IPS-18c (cell line): ENCODE measurements at regions not wholly inside any gene's neighbourhood (a gene's known extent, or its start where the extent isn't known, plus 50 kb on each side); places are given as distances from the start of the nearest gene placed in this dataset.

ENCODE experiments used
- H3K4me3 ChIP-seq: 2 replicates; pipeline ENCODE4 v1.7.0; 2013; ENCODE audit warnings: low read depth, mild to moderate bottlenecking, low read length, moderate library complexity; ENCODE audit not compliant: insufficient read depth
- H3K9me3 ChIP-seq: one replicate; pipeline ENCODE4 v1.6.1; 2013; ENCODE audit warnings: mild to moderate bottlenecking, low read length, moderate library complexity; ENCODE audit not compliant: control insufficient read depth, insufficient read depth

DNA sequence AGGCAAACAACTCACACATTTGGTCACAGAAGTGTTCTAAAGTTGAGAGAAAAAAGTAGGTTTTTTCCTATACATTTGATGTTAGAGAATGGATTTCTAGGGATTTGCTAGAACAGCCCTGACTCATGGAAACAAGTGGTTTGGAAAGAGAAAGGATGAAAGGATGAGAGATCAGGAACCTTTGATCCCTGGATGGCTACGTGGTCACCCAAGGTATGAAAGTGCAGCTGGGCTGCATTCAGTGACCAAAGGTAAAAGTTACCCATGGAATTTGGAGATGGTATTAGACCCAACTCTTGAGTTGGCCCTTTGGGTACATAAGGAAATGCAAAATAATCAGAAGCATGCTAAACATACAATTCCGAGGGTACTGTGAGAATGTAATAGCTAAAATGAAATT, 61.3 kb upstream of the SPIN1 start:
- Histone ChIP-seq H3K9me3 (peaks cover 4% of the 10 kb centered on the region), H3K4me3 (no peak overlapping the region)

DNA sequence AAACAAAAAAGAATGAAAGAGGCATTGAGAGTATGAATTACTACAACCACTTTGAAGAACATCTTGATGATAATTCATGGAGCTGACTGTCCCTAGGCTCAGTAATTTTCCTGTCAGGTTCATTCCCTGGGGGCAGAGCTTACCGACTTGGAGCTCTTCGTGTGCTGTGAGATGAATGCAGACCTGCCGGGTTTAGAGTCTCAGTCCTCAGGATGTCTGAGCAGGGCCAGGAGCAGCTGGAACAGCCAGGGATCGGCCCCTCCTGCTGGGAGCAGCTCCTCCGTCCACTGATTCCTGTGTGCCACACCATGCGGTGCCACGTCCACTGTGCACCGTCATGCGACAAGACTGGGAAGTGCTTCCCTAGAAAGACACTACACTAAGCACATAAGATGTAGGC, 62.2 kb upstream of the SPIN1 start:
- H3K4me3 ChIP-seq = no peak overlapping the region
- peaks cover 4% of the 10 kb centered on the region for H3K9me3 ChIP-seq

DNA sequence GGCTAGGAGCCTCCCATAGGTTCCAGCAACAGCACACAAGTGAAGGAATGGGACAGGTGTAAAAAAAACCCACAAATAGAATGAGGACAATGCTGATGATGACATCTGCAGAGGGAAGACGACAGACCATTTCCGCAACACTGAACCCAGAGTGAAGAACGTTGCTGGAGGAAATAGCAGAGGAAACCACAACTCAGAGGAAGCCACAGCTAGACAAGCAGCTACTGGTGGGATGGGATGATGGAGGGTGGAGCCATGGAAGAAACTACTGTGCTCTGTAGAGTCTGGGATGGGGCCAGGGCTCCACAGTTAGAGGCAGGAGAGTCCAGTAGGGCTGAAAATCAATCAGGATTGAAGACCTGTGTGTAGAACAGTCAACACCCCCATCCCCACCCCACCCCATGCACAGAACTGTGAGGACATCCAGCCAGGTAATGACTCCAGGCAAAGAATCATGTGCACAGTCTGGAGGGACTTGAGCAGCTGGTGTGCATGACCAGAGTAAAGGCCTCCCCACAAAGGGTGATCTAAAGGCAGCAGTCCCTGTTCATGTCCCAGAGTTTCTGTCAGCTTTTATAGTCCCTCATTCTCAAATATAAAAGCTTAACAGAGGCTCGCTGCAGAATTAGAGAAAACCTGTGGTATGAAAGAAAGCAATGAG, 65.2 kb upstream of the SPIN1 start:
- peaks cover 4% of the 10 kb centered on the region for H3K9me3 ChIP-seq
- H3K4me3 ChIP-seq = no peak overlapping the region

DNA sequence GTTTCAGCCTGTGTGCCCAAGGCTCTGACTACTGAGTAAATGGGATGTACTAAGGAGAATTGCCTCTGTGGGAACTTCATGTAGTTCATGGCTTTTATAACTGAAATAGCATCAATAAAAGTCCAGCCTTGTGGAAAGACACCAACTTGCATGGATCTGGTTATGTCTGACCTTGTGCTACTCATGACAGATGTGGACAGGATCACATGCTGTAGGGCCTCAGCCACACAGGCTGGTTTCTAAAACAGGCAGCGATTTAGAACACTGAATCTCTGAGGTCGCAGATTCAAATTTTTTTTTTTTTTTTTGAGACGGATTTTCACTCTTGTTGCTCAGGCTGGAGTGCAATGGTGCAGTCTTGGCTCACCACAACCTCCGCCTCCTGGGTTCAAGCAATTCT, 66.5 kb upstream of the SPIN1 start:
- H3K4me3 ChIP-seq = no peak overlapping the region
- H3K9me3 ChIP-seq = peaks cover 4% of the 10 kb centered on the region

DNA sequence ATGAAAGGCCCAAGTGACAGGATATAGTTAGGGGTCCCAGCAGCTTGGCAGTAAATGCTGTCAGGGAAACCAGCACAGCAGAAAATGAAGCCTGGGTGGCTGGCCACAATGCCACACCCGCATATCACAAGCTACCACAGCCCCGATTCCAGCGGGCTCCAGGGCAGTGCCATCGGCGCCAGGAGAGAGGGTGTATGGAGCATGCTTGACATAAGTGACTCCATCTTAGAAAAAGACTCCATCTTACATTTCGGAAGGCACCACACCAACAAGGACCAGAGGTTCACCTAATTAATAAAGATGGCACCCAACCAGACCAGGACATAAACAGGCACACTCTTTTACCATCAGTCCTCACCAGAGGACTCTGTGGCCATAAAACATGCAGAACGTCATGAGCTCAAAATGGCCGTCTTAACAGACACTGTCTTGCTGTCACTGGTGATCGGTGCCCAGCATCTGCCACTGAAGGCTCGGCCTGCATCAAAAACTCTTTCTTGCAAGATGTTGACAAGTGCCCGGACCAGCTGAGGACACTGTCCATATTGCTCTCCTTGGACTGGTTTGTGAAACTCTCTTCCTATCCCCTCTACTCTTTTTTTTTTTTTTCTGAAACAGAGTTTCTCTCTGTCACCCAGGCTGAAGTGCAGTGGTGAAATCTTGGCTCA, 67.4 kb upstream of the SPIN1 start:
- H3K9me3 ChIP-seq = peaks cover 5% of the 10 kb centered on the region

DNA sequence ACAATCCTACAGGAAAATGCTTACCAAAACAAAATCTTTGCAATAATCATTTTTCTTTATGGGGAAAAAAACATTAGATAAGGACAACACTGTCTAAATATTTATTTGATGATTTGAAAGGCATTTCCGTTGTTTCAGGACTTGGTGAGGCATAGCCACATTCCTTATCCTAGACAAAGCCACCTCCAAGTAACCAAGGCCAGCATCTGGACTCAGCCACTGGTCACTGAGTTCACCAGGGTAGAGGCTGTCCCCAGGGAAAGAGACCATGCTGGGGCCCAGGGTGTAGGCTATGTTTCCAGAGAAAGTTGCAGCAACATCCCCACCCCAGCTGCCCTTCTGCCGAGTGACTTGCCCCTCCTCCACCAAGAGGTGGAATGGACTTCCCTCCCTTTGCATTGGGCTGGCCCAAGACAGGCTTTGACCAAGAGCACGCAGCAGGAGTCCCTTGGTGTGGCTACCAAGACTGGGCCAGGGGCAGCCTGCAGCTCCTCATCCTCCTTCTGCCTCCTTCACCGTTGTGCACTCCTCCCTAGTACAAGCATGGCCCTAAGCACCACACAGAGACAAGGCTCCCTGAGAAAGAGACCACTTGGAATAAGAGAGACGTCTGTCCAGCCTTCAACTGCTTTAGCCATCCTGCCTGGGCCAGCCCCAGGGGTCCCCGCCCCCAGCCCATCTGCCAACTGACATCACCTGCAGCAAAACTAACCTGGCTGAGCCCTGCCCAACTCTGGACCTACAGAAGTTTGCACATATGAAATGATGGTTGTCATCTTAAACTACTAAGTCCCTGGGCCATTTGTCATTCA, 68.1 kb upstream of the SPIN1 start:
- Histone ChIP-seq H3K4me3 (no peak overlapping the region), H3K9me3 (peaks cover 6% of the 10 kb centered on the region)

More for the DNA sequence above, 67.4 kb upstream of the SPIN1 start:
- H3K4me3 ChIP-seq = no peak overlapping the region

DNA sequence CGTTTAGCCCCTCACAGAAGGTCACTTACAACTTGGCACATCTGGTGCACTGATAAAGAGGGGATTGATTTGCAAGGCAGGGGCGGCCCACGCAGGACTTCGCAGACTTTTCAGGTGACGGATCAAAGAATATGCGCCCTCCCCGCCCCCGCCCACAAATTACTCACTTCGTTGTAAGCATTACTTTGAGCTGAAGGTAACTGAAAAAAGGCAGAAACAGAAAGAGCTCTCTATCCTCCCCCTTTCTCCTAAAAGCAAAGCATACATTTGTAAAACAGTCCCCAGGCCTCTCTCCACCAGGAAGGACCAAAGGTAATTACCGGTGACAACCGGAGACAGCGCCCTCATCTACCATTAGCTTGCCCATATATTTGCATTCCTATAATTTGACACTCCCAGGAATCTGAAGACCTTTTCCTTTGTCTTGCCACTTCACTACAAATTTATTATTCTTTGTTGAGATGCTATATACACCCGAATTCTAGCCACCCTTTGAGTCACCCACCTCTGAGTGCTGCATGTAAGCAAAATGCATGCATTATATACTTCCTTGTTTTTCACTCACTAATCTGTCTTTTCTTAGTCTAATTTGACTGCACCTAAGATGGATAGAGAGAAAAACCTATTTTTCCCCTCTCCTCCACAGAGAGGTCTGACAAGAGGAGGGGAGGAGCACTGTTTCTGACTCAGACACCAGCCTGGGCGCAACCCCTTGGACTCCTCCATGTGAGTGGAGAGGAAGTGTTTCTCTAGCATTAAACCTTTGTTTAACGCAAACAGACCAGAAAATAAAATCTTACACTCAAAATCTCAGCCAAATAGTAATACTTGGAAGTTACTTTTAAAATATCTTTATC, 74.7 kb upstream of the SPIN1 start:
- peak overlapping the region; percentile 28 for H3K4me3 ChIP-seq
- H3K9me3 ChIP-seq = peaks cover 2% of the 10 kb centered on the region

DNA sequence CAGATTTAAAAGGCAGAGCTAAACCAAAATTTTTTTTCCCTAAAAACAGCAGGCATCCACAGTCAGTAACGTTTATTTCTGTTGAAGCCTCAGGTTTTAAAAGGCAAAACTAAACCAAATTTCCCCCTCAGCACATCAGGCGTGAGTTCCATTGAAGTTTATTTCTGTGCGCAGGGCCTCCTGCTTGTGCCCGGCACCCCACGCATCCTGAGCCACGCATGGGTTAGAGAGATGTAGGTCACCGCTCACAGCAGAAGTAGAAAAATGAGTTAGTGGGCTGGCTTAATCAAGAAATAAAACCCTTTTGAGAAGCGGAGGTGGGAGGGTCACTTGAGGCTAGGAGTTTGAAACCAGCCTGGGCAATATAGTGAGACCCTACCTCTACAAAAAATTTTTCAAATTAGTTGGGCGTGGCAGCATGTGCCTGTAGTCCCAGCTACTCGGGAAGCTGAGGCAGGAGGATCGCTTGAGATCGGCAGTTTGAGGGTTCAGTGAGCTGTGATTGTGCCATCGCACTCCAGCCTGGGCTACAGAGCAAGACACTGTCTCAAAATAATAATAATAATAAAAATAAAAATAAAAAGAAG, 75.6 kb upstream of the SPIN1 start:
- H3K4me3 ChIP-seq = no peak overlapping the region

DNA sequence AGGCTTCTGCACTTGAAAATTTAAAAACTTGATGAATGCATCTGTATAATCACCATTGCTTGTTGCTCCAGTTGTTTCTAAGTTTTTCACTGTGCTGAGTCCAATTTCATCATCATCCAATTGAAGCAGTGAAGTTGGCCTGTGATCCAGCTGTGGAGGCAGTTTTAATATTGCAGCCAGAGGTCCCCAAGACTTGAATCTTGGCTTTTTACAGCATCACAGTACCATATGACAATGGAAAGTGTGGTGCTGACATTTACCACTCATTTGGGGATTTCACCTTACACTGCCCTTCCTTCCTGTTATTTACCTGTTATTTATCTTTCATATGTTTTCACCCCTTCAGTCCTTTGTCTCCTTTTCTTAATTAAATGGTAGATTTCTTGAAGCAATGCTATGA, 76.2 kb upstream of the SPIN1 start:
- Histone ChIP-seq H3K4me3 (no peak overlapping the region), H3K9me3 (peaks cover 4% of the 10 kb centered on the region)

More for the DNA sequence above, 75.6 kb upstream of the SPIN1 start:
- H3K9me3 ChIP-seq = peaks cover 4% of the 10 kb centered on the region

DNA sequence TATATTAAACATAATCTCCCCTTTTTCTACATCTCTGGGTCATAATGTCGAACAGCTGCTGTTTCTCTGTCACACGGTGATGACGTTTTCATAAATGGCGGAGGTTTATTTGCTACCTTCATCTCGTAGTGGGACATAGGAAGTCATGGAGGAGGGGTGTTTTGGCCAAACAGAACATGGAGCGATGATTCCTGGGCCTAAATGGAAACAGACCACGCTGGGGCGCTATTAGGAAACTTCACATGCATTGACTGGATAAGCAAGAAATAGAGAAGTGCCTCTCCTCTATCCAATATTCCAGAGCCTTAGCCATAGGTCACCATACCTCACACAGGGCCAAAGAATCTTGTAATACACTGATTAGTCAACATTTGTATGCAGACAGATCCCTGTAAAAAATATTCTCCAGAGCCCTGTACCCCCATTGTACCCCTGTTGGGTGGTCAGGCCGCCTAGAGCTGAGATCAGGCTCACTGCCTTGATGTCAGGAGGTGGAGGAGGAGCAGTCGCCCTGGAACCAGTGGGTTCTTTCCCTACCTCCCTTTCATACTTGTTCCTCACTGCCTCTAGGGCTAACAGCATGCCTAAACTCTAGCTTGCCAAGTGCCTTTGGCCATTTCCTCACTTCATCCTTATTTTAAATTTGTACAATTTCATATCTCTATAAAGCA, 77.8 kb upstream of the SPIN1 start:
- peaks cover 2% of the 10 kb centered on the region for H3K9me3 ChIP-seq
- H3K4me3 ChIP-seq = no peak overlapping the region

DNA sequence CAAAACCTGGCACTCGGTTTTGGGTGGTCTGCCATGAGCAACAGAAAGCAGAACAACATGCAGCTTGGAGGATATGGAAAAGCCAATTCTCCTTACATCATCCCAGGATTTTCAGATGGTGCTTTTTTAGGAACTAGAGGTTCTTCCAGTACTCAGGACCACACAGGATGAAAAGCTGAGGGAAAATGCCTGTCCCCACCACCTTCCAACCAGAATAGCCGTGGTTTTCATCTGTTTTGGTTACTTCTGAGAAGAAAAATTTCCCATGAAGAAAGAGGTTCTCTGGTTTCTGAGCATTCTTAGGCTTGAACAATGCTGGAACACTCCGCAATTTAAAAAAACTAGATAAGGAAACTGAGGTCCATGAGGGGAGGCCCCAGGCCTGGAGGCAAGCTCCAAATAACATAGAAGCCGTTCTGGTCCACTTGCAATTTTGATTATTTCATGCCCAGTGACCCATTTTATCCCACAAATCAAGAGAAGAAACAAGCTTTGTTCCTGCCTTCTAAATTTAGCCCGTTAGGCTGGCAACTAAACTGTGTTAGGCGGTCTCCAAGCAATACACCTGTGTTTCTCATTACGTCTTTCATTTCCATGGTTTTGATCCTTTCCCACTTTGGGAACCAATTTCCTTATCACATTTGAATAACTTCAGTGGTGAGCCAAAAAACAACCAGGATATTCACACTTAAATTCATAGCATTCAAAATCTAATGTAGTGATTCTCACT, 79.2 kb upstream of the SPIN1 start:
- peaks cover 2% of the 10 kb centered on the region for H3K9me3 ChIP-seq
- no peak overlapping the region for H3K4me3 ChIP-seq

DNA sequence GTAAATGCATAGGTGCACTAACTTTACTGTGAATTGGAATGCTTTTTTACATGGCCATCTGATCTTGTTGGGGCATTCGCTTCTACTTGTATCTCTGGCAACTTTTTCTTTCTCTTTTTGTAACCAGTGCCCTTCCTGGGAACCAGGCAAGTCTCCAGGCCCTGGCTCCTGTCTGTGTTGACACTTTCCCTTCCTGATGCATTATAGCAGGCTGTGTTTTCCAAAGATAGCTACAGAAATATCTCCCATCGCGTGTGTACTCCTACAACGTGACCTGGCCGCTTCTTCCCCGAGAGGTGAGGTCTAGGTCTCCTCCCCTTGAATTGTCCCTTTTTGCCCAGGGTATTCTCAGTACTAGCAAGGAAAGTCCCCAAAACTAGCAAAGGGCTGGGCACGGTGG, 81.1 kb upstream of the SPIN1 start:
- peaks cover 2% of the 10 kb centered on the region for H3K9me3 ChIP-seq
- H3K4me3 ChIP-seq = no peak overlapping the region

DNA sequence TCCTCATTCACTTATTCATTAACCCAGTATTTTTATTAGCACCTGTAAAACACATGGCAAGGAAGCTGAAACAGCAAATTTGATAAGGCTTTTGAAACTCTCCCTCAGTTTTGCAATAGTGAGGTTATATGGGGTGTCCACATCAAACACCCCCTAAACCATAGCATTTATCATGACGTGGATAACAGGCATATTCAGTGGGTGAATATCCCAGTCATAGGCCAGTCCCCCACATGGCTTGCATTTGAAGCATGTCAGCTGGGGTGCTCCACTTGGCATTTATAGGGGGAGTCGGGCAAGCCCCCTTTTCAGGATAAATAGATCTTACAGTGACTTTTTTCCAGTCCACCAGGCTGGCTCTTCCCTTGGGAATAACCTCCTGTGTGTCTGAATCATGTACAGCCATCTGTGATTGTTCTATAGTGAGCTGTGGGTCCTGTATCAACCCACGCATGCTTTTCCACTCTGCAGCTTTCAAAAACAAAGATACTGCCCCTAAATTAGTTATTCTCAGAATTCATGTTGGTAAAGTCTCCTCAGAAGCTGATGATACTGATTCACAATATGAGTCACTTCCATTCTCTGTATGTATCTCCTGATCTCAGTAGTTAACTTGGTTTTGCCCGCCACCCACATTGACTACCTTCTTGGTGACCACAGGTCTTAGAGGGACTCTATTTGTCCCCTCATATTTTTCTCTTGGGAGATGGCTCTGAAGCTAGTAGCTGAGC, 84.4 kb upstream of the SPIN1 start:
- Histone ChIP-seq H3K4me3 (no peak overlapping the region), H3K9me3 (peaks cover 2% of the 10 kb centered on the region)

DNA sequence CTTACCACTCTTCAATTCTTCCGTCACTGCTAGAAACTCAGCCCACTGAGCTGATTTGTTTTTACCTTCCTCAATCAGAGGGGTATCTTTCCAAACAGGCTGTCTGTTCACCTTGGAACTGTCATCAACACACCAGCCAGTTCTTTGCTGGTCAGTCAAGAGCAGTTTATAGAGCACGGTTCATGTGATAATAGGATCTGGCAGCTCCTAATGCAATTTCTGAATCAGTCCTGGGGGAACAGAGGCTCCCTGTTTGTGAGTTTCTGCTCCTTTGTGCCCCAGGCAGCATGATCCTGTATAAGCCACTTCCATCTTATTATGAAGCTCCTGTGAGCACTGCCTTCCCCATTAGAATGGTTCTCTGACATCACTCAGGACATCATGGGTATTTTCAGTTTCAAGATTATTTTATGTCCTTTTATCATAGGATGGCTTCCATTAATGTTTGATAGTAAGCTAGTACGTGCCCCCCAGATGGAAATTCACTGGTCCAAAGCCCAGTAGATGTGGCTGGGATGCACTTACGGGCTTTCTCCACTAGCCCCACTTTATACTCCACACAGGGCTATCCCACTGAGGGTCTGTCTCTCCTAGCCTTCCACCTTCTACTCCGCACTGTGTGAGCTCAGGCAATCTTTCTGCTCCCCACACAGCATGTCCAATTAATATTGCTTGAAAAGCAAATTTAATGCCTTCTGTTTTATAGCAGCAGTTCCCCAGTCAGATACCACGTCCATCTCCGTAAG, 85.5 kb upstream of the SPIN1 start:
- no peak overlapping the region for H3K4me3 ChIP-seq
- H3K9me3 ChIP-seq = no peaks in the 10 kb centered on the region

DNA sequence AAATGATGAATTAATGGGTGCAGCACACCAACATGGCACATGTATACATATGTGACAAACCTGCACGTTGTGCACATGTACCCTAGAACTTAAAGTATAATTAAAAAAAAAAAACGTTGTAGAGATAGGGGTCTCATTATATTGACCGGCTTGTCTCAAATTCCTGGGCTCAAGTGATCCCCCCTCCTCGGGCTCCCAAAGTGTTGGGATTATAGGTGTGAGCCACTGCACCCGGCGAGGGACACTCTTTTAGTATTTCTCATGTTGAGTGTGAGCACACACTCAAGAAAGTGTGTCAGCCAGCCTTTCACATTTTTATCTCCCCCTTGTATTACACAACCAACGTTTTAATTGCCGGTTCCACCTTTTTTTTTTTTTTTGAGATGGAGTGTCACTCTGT, 87.7 kb upstream of the SPIN1 start:
- Histone ChIP-seq H3K4me3 (no peak overlapping the region), H3K9me3 (no peaks in the 10 kb centered on the region)
